Ramos (cell line): ENCODE measurements at regions not wholly inside any gene's neighbourhood (a gene's known extent, or its start where the extent isn't known, plus 50 kb on each side); places are given as distances from the start of the nearest gene placed in this dataset.

Source experiments
- in situ Hi-C: fragments of 300-500 bp; cut with MboI; formaldehyde crosslinking; loops from one replicate; pipeline ENCODE4 v1.14.3; 2022; ENCODE audit warnings: low sequenced_read_pairs; ENCODE audit not compliant: unreplicated experiment

- in situ Hi-C loops = no loop called here
Measured at GRCh38 chr16:54540525-54541180, 254.1 kb upstream of the IRX3 start.

- in situ Hi-C loops = no loop called here
Measured at GRCh38 chr16:54538276-54538675, 251.7 kb upstream of the IRX3 start.

- in situ Hi-C loops = no loop called here
Measured at GRCh38 chr16:54533856-54534490, 247.4 kb upstream of the IRX3 start.

GRCh38 chr16:54526916-54527315 is 240.3 kb upstream of the IRX3 start:
- in situ Hi-C loops = no loop called here

GRCh38 chr16:54526087-54526486 is 239.5 kb upstream of the IRX3 start:
- in situ Hi-C loops = no loop called here

GRCh38 chr16:54525104-54525503 is 238.5 kb upstream of the IRX3 start:
- in situ Hi-C loops = no loop called here

GRCh38 chr16:54522584-54522983 is 236.0 kb upstream of the IRX3 start:
- in situ Hi-C loops = no loop called here

- in situ Hi-C loops = no loop called here
Measured at GRCh38 chr16:54521327-54521726, 234.7 kb upstream of the IRX3 start.

GRCh38 chr16:54519161-54519695 is 232.6 kb upstream of the IRX3 start:
- in situ Hi-C loops = no loop called here

GRCh38 chr16:54517181-54517580 is 230.6 kb upstream of the IRX3 start:
- in situ Hi-C loops = no loop called here

GRCh38 chr16:54512467-54512995 is 225.9 kb upstream of the IRX3 start:
- in situ Hi-C loops = no loop called here

- in situ Hi-C loops = no loop called here
Measured at GRCh38 chr16:54511222-54511731, 224.7 kb upstream of the IRX3 start.

- in situ Hi-C loops = no loop called here
Measured at GRCh38 chr16:54510685-54511221, 224.2 kb upstream of the IRX3 start.

- in situ Hi-C loops = no loop called here
Measured at GRCh38 chr16:54509456-54509855, 222.9 kb upstream of the IRX3 start.

GRCh38 chr16:54508351-54508750 is 221.8 kb upstream of the IRX3 start:
- in situ Hi-C loops = no loop called here

- in situ Hi-C loops = no loop called here
Measured at GRCh38 chr16:54506741-54507500, 220.3 kb upstream of the IRX3 start.

- in situ Hi-C loops = no loop called here
Measured at GRCh38 chr16:54506214-54506580, 219.6 kb upstream of the IRX3 start.

- in situ Hi-C loops = no loop called here
Measured at GRCh38 chr16:54505549-54506213, 219.1 kb upstream of the IRX3 start.

GRCh38 chr16:54504372-54504771 is 217.8 kb upstream of the IRX3 start:
- in situ Hi-C loops = no loop called here

- in situ Hi-C loops = no loop called here
Measured at GRCh38 chr16:54503856-54504219, 217.3 kb upstream of the IRX3 start.
